Breast epithelium (tissue), 4 donors: ENCODE measurements at regions not wholly inside any gene's neighbourhood (a gene's known extent, or its start where the extent isn't known, plus 50 kb on each side); places are given as distances from the start of the nearest gene placed in this dataset.

Experiments
- DNase-seq, 2 donors: peaks; one replicate each; pipeline ENCODE4 v3.0.0-alpha.2; 2019; ENCODE audit warnings: low spot score in 2 of 2
- H3K27ac ChIP-seq, 2 donors: fragments of 200-600 bp; sonication (generic) in 1 of 2; one replicate each; pipeline ENCODE4 v1.5.1; 2016 to 2019; ENCODE audit warnings: mild to moderate bottlenecking in 1 of 2
- H3K27me3 ChIP-seq, 2 donors: fragments of 200-600 bp; sonication (generic) in 1 of 2; one replicate each; pipeline versions ENCODE4 v1.5.1 to v1.6.0; 2017 to 2019; ENCODE audit warnings: control low read depth in 1 of 2, mild to moderate bottlenecking in 1 of 2
- H3K36me3 ChIP-seq: fragments of 200-600 bp; one replicate; pipeline ENCODE4 v1.5.1; 2019
- H3K4me1 ChIP-seq, 2 donors: fragments of 200-600 bp; sonication (generic); one replicate each; pipeline ENCODE4 v1.5.1; 2016 to 2019; ENCODE audit warnings: control low read depth in 1 of 2
- H3K4me3 ChIP-seq, 3 donors: fragments of 200-600 bp; sonication (generic); 1 replicate in 2 of 3; 2 replicates in 1 of 3; pipeline ENCODE4 v1.5.1; 2016 to 2019; ENCODE audit warnings: mild to moderate bottlenecking in 3 of 3, moderate library complexity in 2 of 3
- H3K9me3 ChIP-seq, 2 donors: fragments of 200-600 bp; sonication (generic) in 1 of 2; one replicate each; pipeline ENCODE4 v1.5.1; 2016 to 2019; ENCODE audit warnings: control low read depth in 1 of 2
- CTCF ChIP-seq, 3 donors: fragments of 450-650 bp; IDR thresholded peaks; one replicate each; pipeline ENCODE4 v1.5.1; 2016 to 2017; ENCODE audit warnings: antibody characterized with exemption in 3 of 3, mild to moderate bottlenecking in 3 of 3, moderate library complexity in 3 of 3
- POLR2A ChIP-seq: fragments of 450-650 bp; IDR thresholded peaks from one replicate; pipeline ENCODE4 v1.6.1; 2016; ENCODE audit warnings: antibody characterized with exemption, mild to moderate bottlenecking, moderate library complexity
- POLR2AphosphoS5 ChIP-seq, 3 donors: sonication (generic); formaldehyde crosslinking; IDR thresholded peaks; one replicate each; pipeline ENCODE4 v1.6.1; 2017; ENCODE audit warnings: antibody characterized with exemption in 3 of 3
- intact Hi-C: fragments of 100-400 bp; cut with DNase I; formaldehyde crosslinking; loops from one replicate; pipeline ENCODE4 v1.15.1; 2023; ENCODE audit warnings: low total_unique reads

GRCh38 chr13:95498886-95499285, 53.6 kb upstream of the CLDN10 start:
- Histone ChIP-seq H3K4me3 (no peak overlapping the region), H3K27me3 (no peaks in the 10 kb centered on the region), H3K9me3 (peaks cover 0 to 8% of the 10 kb centered on the region in 2 donors), H3K36me3 (no peaks in the 10 kb centered on the region), H3K4me1 (no peaks in the 10 kb centered on the region), H3K27ac (no peak overlapping the region)
- intact Hi-C loops = no loop called here
- TF ChIP-seq CTCF (IDR thresholded peaks at IDR 0.05) = no peak
- TF ChIP-seq POLR2A = no peak
- TF ChIP-seq POLR2AphosphoS5 (IDR thresholded peaks at IDR 0.05) = no peak
- no peak for DNase-seq

- H3K9me3 ChIP-seq = peaks cover 0 to 8% of the 10 kb centered on the region in 2 donors
- DNase-seq = no peak
- H3K4me3 ChIP-seq = no peak overlapping the region
- TF ChIP-seq POLR2A (no peak), CTCF (IDR thresholded peaks at IDR 0.05) (no peak), POLR2AphosphoS5 (IDR thresholded peaks at IDR 0.05) (no peak)
- no peaks in the 10 kb centered on the region for H3K4me1 ChIP-seq
- no peaks in the 10 kb centered on the region for H3K27me3 ChIP-seq
- no peak overlapping the region for H3K27ac ChIP-seq
- H3K36me3 ChIP-seq = no peaks in the 10 kb centered on the region
- intact Hi-C loops = no loop called here
Measured at GRCh38 chr13:95499811-95500712, 52.5 kb upstream of the CLDN10 start.

- Histone ChIP-seq H3K27ac (no peak overlapping the region), H3K4me1 (no peaks in the 10 kb centered on the region), H3K9me3 (no peaks in the 10 kb centered on the region), H3K27me3 (no peaks in the 10 kb centered on the region), H3K4me3 (no peak overlapping the region), H3K36me3 (no peaks in the 10 kb centered on the region)
- TF ChIP-seq POLR2A = no peak
- TF ChIP-seq POLR2AphosphoS5 (IDR thresholded peaks at IDR 0.05) = no peak
- TF ChIP-seq CTCF (IDR thresholded peaks at IDR 0.05) = no peak
- intact Hi-C loops = no loop called here
- DNase-seq = no peak
Measured at GRCh38 chr13:95502216-95502615, 50.3 kb upstream of the CLDN10 start.
